22Rv1 (cell line): ENCODE measurements at regions not wholly inside any gene's neighbourhood (a gene's known extent, or its start where the extent isn't known, plus 50 kb on each side); places are given as distances from the start of the nearest gene placed in this dataset.

Experiments
- H3K27ac ChIP-seq: fragments of 450-650 bp; 2 replicates; pipeline ENCODE4 v1.5.1; 2017
- ZFX ChIP-seq: fragments of 450-650 bp; IDR thresholded peaks from 2 replicates; pipeline ENCODE4 v1.6.1; 2017; ENCODE audit warnings: antibody characterized with exemption, borderline replicate concordance
- TF ChIP-seq, protein P1 (sequence below): fragments of 450-650 bp; IDR thresholded peaks from 2 replicates; pipeline ENCODE4 v1.5.1; 2017; ENCODE audit warnings: mild to moderate bottlenecking

DNA sequence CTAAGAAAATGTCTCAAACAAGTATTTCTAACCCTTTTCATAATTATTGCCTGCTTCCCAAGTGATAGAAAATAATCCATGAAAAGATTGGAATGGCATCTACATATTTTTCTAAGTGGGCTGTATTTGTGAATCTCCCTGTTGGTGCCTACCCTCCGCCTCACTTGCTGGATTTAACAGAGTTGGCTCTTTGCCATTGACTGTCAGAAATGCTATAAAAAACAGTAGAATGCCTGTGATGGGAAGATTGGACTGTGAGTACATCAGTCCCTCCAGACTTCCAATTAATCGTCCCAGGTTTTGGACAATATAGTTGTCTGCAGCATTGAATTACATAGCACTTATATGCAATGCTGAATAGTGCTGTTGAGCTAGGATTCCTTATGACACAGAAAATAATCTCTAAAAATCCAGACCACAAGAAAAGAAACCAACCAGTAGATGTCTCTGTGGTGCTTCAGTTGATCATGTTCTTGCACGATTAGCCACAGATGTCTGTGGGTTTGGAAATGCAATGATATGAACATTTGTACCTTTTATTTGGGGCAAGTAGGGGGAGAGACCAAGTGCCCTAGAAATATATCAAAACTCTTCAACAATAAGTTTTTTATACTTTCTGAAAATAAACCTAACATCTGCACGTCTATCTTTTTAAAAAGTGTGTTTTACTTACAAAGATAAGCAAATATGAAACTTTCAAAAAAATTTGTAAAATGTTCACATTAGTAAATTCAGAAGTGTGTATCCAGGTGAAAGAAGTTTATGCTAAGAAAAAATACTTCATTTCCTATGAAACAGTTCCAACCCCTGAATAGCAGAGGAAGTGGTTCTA is 88.5 kb downstream of the DYNAP start:
- H3K27ac ChIP-seq = no peak overlapping the region
- TF ChIP-seq, protein P1, sequence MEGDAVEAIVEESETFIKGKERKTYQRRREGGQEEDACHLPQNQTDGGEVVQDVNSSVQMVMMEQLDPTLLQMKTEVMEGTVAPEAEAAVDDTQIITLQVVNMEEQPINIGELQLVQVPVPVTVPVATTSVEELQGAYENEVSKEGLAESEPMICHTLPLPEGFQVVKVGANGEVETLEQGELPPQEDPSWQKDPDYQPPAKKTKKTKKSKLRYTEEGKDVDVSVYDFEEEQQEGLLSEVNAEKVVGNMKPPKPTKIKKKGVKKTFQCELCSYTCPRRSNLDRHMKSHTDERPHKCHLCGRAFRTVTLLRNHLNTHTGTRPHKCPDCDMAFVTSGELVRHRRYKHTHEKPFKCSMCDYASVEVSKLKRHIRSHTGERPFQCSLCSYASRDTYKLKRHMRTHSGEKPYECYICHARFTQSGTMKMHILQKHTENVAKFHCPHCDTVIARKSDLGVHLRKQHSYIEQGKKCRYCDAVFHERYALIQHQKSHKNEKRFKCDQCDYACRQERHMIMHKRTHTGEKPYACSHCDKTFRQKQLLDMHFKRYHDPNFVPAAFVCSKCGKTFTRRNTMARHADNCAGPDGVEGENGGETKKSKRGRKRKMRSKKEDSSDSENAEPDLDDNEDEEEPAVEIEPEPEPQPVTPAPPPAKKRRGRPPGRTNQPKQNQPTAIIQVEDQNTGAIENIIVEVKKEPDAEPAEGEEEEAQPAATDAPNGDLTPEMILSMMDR = peak; percentile 77
- TF ChIP-seq ZFX = no peak

DNA sequence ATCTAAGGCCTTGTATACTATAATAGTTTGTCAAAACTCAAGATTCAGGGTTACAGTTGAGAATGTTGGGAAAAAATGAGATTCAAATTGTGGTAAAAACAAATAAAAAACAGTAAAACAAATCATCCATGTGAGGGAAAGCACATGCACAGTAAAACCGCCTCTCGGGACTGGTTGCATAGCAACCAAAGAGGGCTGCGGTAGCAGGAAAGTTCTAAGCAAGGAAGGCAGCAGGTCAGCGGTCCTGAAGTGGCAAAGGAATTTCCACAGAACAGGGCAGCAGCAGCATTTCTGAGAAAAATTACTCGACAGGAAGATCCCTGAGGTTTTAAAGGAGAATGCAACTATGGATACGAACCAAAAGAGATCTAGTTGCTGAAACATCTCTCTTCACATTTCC is 93.7 kb downstream of the DYNAP start:
- no peak overlapping the region for H3K27ac ChIP-seq
- TF ChIP-seq ZFX = no peak
- TF ChIP-seq, protein P1 = no peak

DNA sequence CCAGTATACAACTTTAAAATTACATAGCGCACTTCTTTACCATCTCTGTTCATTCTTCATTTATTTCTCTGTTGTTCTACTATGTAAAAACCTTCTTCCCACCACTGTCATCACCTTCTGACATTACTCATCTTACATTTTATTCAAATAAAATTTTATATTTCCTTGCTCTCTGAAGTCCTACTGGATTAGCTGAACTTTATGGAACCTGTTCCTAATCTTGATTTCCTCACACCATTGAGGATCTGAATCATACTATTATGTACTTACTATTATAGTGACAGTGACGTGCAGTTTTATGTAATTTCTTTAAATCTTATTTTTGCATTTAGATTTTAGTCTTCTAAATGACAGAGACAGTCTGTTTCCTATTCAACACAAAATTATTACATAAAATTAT is 98.3 kb downstream of the DYNAP start:
- TF ChIP-seq, protein P1 = no peak
- TF ChIP-seq ZFX = no peak
- no peak overlapping the region for H3K27ac ChIP-seq

DNA sequence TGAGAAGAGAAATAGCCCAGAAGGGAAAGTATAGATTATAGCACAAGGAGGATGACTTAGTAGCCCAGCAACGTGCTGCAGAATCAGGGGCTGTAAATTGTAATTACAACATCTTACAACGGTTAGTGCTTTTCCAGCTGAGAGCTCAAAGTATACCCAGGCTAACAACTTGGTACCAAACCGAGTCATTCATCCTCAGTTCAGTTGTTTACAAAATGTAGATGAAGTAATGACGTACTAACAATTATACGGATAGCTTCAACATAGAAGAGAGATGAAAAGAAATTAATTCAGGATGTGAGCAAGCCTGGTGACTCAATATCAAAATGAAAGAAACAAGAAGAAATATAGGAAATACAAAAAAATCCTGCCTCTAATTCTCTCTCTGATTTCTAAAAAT is 99.2 kb downstream of the DYNAP start:
- no peak overlapping the region for H3K27ac ChIP-seq
- TF ChIP-seq ZFX = no peak
- TF ChIP-seq, protein P1 = no peak

DNA sequence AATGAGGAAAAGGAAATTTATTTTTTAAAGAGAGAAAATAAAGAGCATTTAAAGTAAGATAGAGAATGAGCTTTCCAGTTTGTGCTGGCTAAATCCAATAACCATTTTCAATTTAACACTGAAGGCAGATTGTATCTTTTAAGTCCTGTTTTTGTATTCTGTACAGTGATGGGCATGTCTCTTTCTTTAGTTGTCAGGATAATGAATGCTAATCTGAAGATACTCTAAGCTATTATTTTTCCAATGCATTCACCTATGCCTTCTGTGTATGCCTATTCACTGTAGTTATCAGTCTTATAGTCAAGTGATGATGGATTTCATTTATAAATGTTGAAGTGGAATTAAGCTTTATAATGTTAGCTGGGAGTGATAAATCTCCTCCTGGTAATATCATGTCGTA is 101.4 kb downstream of the DYNAP start:
- no peak overlapping the region for H3K27ac ChIP-seq
- TF ChIP-seq, protein P1 = no peak
- no peak for TF ChIP-seq ZFX

DNA sequence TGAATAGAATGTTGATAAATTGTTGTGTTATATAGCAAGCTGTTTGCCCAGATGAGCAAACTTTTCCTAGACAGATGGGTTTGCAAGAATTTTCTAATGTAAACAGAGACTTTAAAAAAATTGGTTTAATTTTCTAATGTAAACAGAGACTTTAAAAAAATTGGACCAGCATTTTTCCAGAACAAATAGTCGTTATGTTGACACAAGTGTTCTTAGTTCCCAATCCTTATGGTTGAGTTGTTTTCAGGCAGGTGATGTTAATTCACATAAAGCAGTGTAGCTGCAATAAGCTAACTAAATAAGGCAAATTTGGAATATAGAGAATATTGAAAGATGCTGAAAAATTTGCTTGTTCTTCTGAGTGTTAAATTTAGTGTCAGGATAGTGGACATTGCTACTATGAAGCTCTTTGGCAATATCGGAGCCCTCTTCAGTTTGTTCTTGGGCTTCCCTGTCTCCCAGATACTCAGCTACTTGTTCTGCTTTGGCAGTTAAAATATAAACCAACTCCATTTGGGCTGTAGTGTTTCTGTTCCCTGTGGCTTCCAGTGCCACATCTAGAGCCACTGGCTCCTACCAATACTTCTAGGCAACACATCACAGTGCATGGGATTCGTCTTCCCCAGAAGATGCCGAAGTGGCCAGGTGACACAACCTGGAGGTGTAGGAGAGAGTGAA is 105.7 kb downstream of the DYNAP start:
- TF ChIP-seq, protein P1 = no peak
- no peak for TF ChIP-seq ZFX
- H3K27ac ChIP-seq = no peak overlapping the region

DNA sequence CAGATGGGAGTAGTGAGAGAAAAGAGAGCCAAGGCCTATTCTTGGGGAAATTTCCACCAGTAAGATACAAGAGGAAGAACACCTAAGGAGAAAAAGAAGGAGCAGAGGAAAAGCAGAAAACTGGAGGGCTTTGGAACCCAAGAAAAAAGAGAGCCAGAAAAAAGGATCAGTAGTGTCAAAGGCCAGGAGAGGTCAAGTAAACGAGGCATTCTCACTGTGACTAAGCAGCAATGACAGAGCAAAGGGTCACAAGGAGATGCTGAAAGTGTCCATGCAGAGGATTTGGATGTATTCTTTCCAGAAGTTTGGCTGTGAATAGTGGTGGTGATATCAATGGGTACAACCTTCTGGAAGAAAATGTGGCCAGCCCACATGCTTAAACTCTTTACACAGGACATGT is 109.5 kb downstream of the DYNAP start:
- H3K27ac ChIP-seq = no peak overlapping the region

More for the DNA sequence above, 109.5 kb downstream of the DYNAP start:
- TF ChIP-seq, protein P1 = no peak
- TF ChIP-seq ZFX = no peak
